Chondrocyte (in vitro differentiated cells): ENCODE measurements at regions not wholly inside any gene's neighbourhood (a gene's known extent, or its start where the extent isn't known, plus 50 kb on each side); places are given as distances from the start of the nearest gene placed in this dataset.

Experiments used
- DNase-seq: peaks from one replicate; pipeline ENCODE4 v3.0.0; 2021; ENCODE audit warnings: mixed read lengths, low spot score
- H3K27ac Mint-ChIP-seq: one replicate; pipeline ENCODE4 v1.8.0; 2021; ENCODE audit warnings: mild to moderate bottlenecking, moderate library complexity, mixed read lengths; ENCODE audit not compliant: unreplicated experiment
- H3K27me3 Mint-ChIP-seq: 2 replicates; pipeline ENCODE4 v1.8.0; 2021; ENCODE audit warnings: low read depth, mixed read lengths
- H3K36me3 Mint-ChIP-seq: 2 replicates; pipeline ENCODE4 v1.8.0; 2021; ENCODE audit warnings: low read depth, mixed read lengths
- H3K4me1 Mint-ChIP-seq: 2 replicates; pipeline ENCODE4 v1.8.0; 2021; ENCODE audit warnings: low read depth, mild to moderate bottlenecking, mixed read lengths
- H3K4me3 Mint-ChIP-seq: one replicate; pipeline ENCODE4 v1.8.0; 2021; ENCODE audit warnings: mild to moderate bottlenecking, moderate library complexity, mixed read lengths; ENCODE audit not compliant: unreplicated experiment
- H3K9me3 Mint-ChIP-seq: 2 replicates; pipeline ENCODE4 v1.8.0; 2021; ENCODE audit warnings: low read depth, mixed read lengths
- CTCF ChIP-seq: fragments of 200-600 bp; sonication (generic); IDR thresholded peaks from 2 replicates; pipeline ENCODE4 v1.5.0; 2021; ENCODE audit warnings: antibody characterized with exemption, mild to moderate bottlenecking, moderate library complexity

GRCh38 chr12:61452076-61452475 lies 808.1 kb upstream of the USP15 start:
- Mint-ChIP-seq H3K9me3 (no peaks in the 10 kb centered on the region), H3K27me3 (no peaks in the 10 kb centered on the region), H3K27ac (no peak overlapping the region), H3K4me3 (no peak overlapping the region), H3K36me3 (no peaks in the 10 kb centered on the region), H3K4me1 (no peaks in the 10 kb centered on the region)
- no peak for DNase-seq
- TF ChIP-seq CTCF: no peak

- Mint-ChIP-seq H3K9me3 (peaks cover 32% of the 10 kb centered on the region), H3K27ac (no peak overlapping the region)
These were observed 772.5 kb upstream of the USP15 start for GRCh38 chr12:61487728-61488127.

GRCh38 chr12:61490526-61491498 lies 769.4 kb upstream of the USP15 start:
- Mint-ChIP-seq H3K9me3 (peaks cover 4% of the 10 kb centered on the region), H3K4me3 (no peak overlapping the region), H3K27me3 (peaks cover 3% of the 10 kb centered on the region), H3K4me1 (no peaks in the 10 kb centered on the region), H3K27ac (no peak overlapping the region), H3K36me3 (no peaks in the 10 kb centered on the region)
- TF ChIP-seq CTCF: no peak
- no peak for DNase-seq

More at GRCh38 chr12:61487728-61488127, 772.5 kb upstream of the USP15 start:
- Mint-ChIP-seq H3K27me3 (no peaks in the 10 kb centered on the region), H3K36me3 (no peaks in the 10 kb centered on the region), H3K4me3 (no peak overlapping the region), H3K4me1 (no peaks in the 10 kb centered on the region)
- no peak for DNase-seq
- no peak for TF ChIP-seq CTCF

GRCh38 chr12:61502179-61502578 lies 758.0 kb upstream of the USP15 start:
- Mint-ChIP-seq H3K4me1 (no peaks in the 10 kb centered on the region), H3K27ac (no peak overlapping the region), H3K9me3 (no peaks in the 10 kb centered on the region), H3K4me3 (no peak overlapping the region), H3K36me3 (no peaks in the 10 kb centered on the region), H3K27me3 (no peaks in the 10 kb centered on the region)
- TF ChIP-seq CTCF: no peak
- no peak for DNase-seq

- no peaks in the 10 kb centered on the region for H3K27me3 Mint-ChIP-seq
- TF ChIP-seq CTCF: no peak
- no peak overlapping the region for H3K27ac Mint-ChIP-seq
- no peak overlapping the region for H3K4me3 Mint-ChIP-seq
- no peaks in the 10 kb centered on the region for H3K9me3 Mint-ChIP-seq
- no peak for DNase-seq
- H3K4me1 Mint-ChIP-seq: peaks cover 9% of the 10 kb centered on the region
- H3K36me3 Mint-ChIP-seq: no peaks in the 10 kb centered on the region
These were observed 755.7 kb upstream of the USP15 start for GRCh38 chr12:61504396-61505080.
